ENCODE measurements at regions not wholly inside any gene's neighbourhood (a gene's known extent, or its start where the extent isn't known, plus 50 kb on each side); places are given as distances from the start of the nearest gene placed in this dataset.

GRCh38 chr3:153829606-153830170, 291.5 kb upstream of the ARHGEF26 start:
- Histone ChIP-seq H3K36me3 (replicated peaks in 1 of 2; ENCODE audit: control extremely low read depth in 1 of 2, control insufficient read depth in 1 of 2, extremely low read depth in 1 of 2, insufficient read depth in 2 of 2, low read length in 1 of 2) (no peaks in the 10 kb centered on the region), H4K20me1 (ENCODE audit: control insufficient read depth, insufficient read depth, low read length, poor library complexity, severe bottlenecking) (no peaks in the 10 kb centered on the region), H3K9me3 (ENCODE audit: control extremely low read depth in 1 of 3, control insufficient read depth in 2 of 3, insufficient read depth in 1 of 3, low read length in 2 of 3) (no peaks in the 10 kb centered on the region), H3K9ac (ENCODE audit: low read length) (no peak overlapping the region), H3K27me3 (replicated peaks in 1 of 4; ENCODE audit: control extremely low read depth in 1 of 4, control insufficient read depth in 3 of 4, insufficient read depth in 4 of 4, low read length in 3 of 4) (no peaks in the 10 kb centered on the region), H3K79me2 (ENCODE audit: control insufficient read depth, insufficient read depth, low read length) (no peaks in the 10 kb centered on the region), H3K27ac (ENCODE audit: low read length in 2 of 2) (no peak overlapping the region), H3K4me2 (replicated peaks; ENCODE audit: low read depth, low read length, poor library complexity, severe bottlenecking) (no peak overlapping the region), H3K4me3 (ENCODE audit: control extremely low read depth in 1 of 5, extremely low read depth in 1 of 5, insufficient read depth in 1 of 5, low read depth in 2 of 5, low read length in 4 of 5) (no peak overlapping the region), H3K4me1 (ENCODE audit: control insufficient read depth in 2 of 2, insufficient read depth in 2 of 2, low read length in 2 of 2) (no peaks in the 10 kb centered on the region), H2AFZ (ENCODE audit: insufficient read depth, low read depth, low read length, poor library complexity, severe bottlenecking) (no peak overlapping the region)
- CTCF ChIA-PET: no interaction called here
- H3K9me3 Mint-ChIP-seq (ENCODE audit: insufficient read depth): no peaks in the 10 kb centered on the region
- POLR2A ChIA-PET: no interaction called here
- intact Hi-C loops (cut with micrococcal nuclease): no loop called here
- no peak for DNase-seq
- no peak for ATAC-seq (ENCODE audit: low read depth)
- H3K27me3 Mint-ChIP-seq: no peaks in the 10 kb centered on the region
- no peak for TF ChIP-seq EZH2 (IDR thresholded peaks at IDR 0.05; ENCODE audit: borderline replicate concordance, insufficient read depth, low read depth, low read length, poor library complexity, severe bottlenecking)
- no peak for TF ChIP-seq CTCF (IDR thresholded peaks at IDR 0.05)
- H3K27ac Mint-ChIP-seq: no peak overlapping the region
- H3K4me1 Mint-ChIP-seq: no peaks in the 10 kb centered on the region
- H3K4me3 Mint-ChIP-seq: no peak overlapping the region
- no CpG with 5 or more reads among the region's 2 CpGs for WGBS (ENCODE audit: insufficient coverage)

GRCh38 chr3:153830552-153830951, 290.6 kb upstream of the ARHGEF26 start:
- no peak overlapping the region for H3K27ac Mint-ChIP-seq
- Histone ChIP-seq H3K27ac (ENCODE audit: low read length in 2 of 2) (no peak overlapping the region), H3K4me2 (replicated peaks; ENCODE audit: low read depth, low read length, poor library complexity, severe bottlenecking) (no peak overlapping the region), H3K9me3 (ENCODE audit: control extremely low read depth in 1 of 3, control insufficient read depth in 2 of 3, insufficient read depth in 1 of 3, low read length in 2 of 3) (no peaks in the 10 kb centered on the region), H3K4me1 (ENCODE audit: control insufficient read depth in 2 of 2, insufficient read depth in 2 of 2, low read length in 2 of 2) (no peaks in the 10 kb centered on the region), H3K9ac (ENCODE audit: low read length) (no peak overlapping the region), H3K4me3 (ENCODE audit: control extremely low read depth in 1 of 5, extremely low read depth in 1 of 5, insufficient read depth in 1 of 5, low read depth in 2 of 5, low read length in 4 of 5) (no peak overlapping the region), H2AFZ (ENCODE audit: insufficient read depth, low read depth, low read length, poor library complexity, severe bottlenecking) (no peak overlapping the region), H3K27me3 (replicated peaks in 1 of 4; ENCODE audit: control extremely low read depth in 1 of 4, control insufficient read depth in 3 of 4, insufficient read depth in 4 of 4, low read length in 3 of 4) (no peaks in the 10 kb centered on the region), H3K79me2 (ENCODE audit: control insufficient read depth, insufficient read depth, low read length) (no peaks in the 10 kb centered on the region), H4K20me1 (ENCODE audit: control insufficient read depth, insufficient read depth, low read length, poor library complexity, severe bottlenecking) (no peaks in the 10 kb centered on the region), H3K36me3 (replicated peaks in 1 of 2; ENCODE audit: control extremely low read depth in 1 of 2, control insufficient read depth in 1 of 2, extremely low read depth in 1 of 2, insufficient read depth in 2 of 2, low read length in 1 of 2) (no peaks in the 10 kb centered on the region)
- no peaks in the 10 kb centered on the region for H3K4me1 Mint-ChIP-seq
- intact Hi-C loops (cut with micrococcal nuclease): no loop called here
- H3K9me3 Mint-ChIP-seq (ENCODE audit: insufficient read depth): no peaks in the 10 kb centered on the region
- H3K27me3 Mint-ChIP-seq: no peaks in the 10 kb centered on the region
- ChIA-PET POLR2A (no interaction called here), CTCF (no interaction called here)
- TF ChIP-seq CTCF (IDR thresholded peaks at IDR 0.05) (no peak), EZH2 (IDR thresholded peaks at IDR 0.05; ENCODE audit: borderline replicate concordance, insufficient read depth, low read depth, low read length, poor library complexity, severe bottlenecking) (no peak)
- no peak for ATAC-seq (ENCODE audit: low read depth)
- DNase-seq: no peak
- H3K4me3 Mint-ChIP-seq: no peak overlapping the region
- WGBS (ENCODE audit: insufficient coverage): no CpG with 5 or more reads among the region's 1 CpG
